ENCODE measurements at regions not wholly inside any gene's neighbourhood (a gene's known extent, or its start where the extent isn't known, plus 50 kb on each side); places are given as distances from the start of the nearest gene placed in this dataset.

DNA sequence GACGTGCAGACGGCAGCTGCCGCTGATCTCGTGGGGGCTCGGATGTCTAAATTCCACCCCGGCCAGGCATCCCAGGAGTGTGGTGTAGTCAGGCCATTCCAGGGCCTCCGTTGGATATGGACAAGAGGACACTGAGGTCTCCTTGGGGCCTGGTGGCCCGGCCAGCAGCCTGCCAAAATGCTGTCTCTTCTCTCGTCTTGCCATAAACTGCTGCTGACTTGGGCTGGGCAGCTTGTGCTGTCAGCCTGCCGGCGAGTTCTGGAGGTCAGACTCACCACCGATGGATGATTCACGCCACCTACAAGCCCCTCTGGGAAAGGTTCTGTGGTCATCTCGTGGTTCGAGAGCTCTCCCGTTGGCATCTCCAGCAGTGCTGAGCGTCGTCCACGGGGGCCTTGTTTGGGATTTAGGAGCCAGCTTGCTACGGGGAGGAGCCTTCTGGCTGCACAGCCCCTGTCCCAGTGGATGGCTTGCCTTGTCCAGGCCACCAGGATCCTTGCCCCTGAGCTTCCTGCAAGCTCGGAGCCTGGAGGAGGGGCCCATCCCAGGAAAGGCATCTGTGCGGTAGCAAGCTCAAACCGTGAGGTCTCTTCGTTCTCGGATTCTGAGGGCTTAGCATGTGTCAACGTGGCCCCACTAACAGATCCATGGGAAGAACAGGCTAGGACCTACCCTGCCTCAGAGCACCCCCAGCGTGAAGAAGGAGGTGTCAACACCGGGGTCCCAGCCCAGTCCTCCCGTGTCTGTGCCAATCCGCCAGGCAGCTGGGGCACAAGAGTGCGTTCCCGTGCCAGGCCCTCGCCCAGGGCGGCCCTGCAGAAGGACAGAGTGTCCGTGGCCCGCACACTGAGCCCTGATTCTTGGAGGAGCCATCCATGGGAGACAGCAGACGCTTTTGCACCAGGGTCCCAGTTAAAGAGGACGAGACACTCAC lies 1114.1 kb downstream of the BRD1 start:
- peaks cover 0 to 12% (median 0%) of the 10 kb centered on the region in 12 donors for H3K9me3 ChIP-seq

GRCh38 chr22:48712558-48713271 lies 1115.0 kb downstream of the BRD1 start:
- DNase-seq (peak in 1 of 5 donors; percentile 30), ATAC-seq (no peak)
- Histone ChIP-seq H3K4me1 (no peaks in the 10 kb centered on the region), H3K4me3 (no peak overlapping the region), H3K9me3 (peaks cover 0 to 12% (median 0%) of the 10 kb centered on the region in 12 donors), H3K27me3 (no peaks in the 10 kb centered on the region), H3K36me3 (no peaks in the 10 kb centered on the region), H3K27ac (no peak overlapping the region)
- intact Hi-C loops (cut with DNase I): no loop called here
- TF ChIP-seq, protein P1, sequence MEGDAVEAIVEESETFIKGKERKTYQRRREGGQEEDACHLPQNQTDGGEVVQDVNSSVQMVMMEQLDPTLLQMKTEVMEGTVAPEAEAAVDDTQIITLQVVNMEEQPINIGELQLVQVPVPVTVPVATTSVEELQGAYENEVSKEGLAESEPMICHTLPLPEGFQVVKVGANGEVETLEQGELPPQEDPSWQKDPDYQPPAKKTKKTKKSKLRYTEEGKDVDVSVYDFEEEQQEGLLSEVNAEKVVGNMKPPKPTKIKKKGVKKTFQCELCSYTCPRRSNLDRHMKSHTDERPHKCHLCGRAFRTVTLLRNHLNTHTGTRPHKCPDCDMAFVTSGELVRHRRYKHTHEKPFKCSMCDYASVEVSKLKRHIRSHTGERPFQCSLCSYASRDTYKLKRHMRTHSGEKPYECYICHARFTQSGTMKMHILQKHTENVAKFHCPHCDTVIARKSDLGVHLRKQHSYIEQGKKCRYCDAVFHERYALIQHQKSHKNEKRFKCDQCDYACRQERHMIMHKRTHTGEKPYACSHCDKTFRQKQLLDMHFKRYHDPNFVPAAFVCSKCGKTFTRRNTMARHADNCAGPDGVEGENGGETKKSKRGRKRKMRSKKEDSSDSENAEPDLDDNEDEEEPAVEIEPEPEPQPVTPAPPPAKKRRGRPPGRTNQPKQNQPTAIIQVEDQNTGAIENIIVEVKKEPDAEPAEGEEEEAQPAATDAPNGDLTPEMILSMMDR (IDR thresholded peaks at IDR 0.05): no peak
- no peak for TF ChIP-seq POLR2A (IDR thresholded peaks at IDR 0.05)
- WGBS, 4 donors: 61 to 76% (median 70%) methylated on average over 15 to 16 of the region's 16 CpGs

More for the DNA sequence above, 1114.1 kb downstream of the BRD1 start:
- intact Hi-C loops (cut with DNase I): no loop called here
- H3K4me3 ChIP-seq: no peak overlapping the region
- no peaks in the 10 kb centered on the region for H3K27me3 ChIP-seq
- 79 to 84% (median 80%) methylated on average over 24 to 38 of the region's 38 CpGs for WGBS, 4 donors
- H3K36me3 ChIP-seq: no peaks in the 10 kb centered on the region
- TF ChIP-seq POLR2A (IDR thresholded peaks at IDR 0.05): no peak
- TF ChIP-seq, protein P1 (IDR thresholded peaks at IDR 0.05): no peak
- no peak overlapping the region for H3K27ac ChIP-seq
- DNase-seq: peak in 1 of 5 donors; percentile 49
- H3K4me1 ChIP-seq: no peaks in the 10 kb centered on the region
- no peak for ATAC-seq

DNA sequence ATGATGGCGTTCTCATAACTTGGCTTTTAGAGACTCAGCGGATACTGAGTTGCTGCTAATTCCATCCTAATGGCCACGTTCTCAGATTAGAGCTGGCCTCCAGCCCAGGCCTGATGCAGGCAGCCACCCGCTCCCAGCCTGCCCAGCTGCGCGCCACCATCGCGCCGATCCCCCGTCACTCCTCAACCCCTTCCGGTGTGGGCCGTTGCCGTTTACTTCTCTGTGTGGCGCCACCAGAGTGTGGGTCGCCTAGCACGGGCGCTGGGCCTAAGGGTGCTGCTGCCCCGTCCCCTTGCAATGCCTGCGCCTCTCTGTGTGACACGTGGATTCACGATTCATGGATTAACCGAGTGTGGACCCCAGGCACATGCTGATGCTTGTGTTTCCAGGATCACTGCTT lies 1116.0 kb downstream of the BRD1 start:
- no peak for ATAC-seq
- intact Hi-C loops (cut with DNase I): no loop called here
- no peak overlapping the region for H3K4me3 ChIP-seq
- 87 to 91% (median 89%) methylated on average over 21 to 22 of the region's 22 CpGs for WGBS, 4 donors
- no peaks in the 10 kb centered on the region for H3K36me3 ChIP-seq
- peaks cover 0 to 12% (median 0%) of the 10 kb centered on the region in 12 donors for H3K9me3 ChIP-seq
- H3K27me3 ChIP-seq: no peaks in the 10 kb centered on the region
- peak in 1 of 5 donors; percentile 29 for DNase-seq
- H3K27ac ChIP-seq: no peak overlapping the region
- H3K4me1 ChIP-seq: no peaks in the 10 kb centered on the region
- TF ChIP-seq, protein P1 (IDR thresholded peaks at IDR 0.05): no peak
- no peak for TF ChIP-seq POLR2A (IDR thresholded peaks at IDR 0.05)

- Histone ChIP-seq H3K27ac (no peak overlapping the region), H3K4me1 (no peaks in the 10 kb centered on the region)
These were observed 1116.6 kb downstream of the BRD1 start for GRCh38 chr22:48711031-48711431.

More at GRCh38 chr22:48711031-48711431, 1116.6 kb downstream of the BRD1 start:
- H3K27me3 ChIP-seq: no peaks in the 10 kb centered on the region
- no peak overlapping the region for H3K4me3 ChIP-seq
- peaks cover 0 to 7% (median 0%) of the 10 kb centered on the region in 12 donors for H3K9me3 ChIP-seq
- intact Hi-C loops (cut with DNase I): no loop called here
- 73 to 89% (median 84%) methylated on average over 5 to 11 of the region's 11 CpGs for WGBS, 4 donors
- ATAC-seq: no peak
- TF ChIP-seq POLR2A (IDR thresholded peaks at IDR 0.05): no peak
- TF ChIP-seq, protein P1 (IDR thresholded peaks at IDR 0.05): no peak
- peak in 1 of 5 donors; percentile 42 for DNase-seq
- H3K36me3 ChIP-seq: no peaks in the 10 kb centered on the region

All from heart left ventricle (tissue), 16 donors.